ENCODE measurements at regions not wholly inside any gene's neighbourhood (a gene's known extent, or its start where the extent isn't known, plus 50 kb on each side); places are given as distances from the start of the nearest gene placed in this dataset.

DNA sequence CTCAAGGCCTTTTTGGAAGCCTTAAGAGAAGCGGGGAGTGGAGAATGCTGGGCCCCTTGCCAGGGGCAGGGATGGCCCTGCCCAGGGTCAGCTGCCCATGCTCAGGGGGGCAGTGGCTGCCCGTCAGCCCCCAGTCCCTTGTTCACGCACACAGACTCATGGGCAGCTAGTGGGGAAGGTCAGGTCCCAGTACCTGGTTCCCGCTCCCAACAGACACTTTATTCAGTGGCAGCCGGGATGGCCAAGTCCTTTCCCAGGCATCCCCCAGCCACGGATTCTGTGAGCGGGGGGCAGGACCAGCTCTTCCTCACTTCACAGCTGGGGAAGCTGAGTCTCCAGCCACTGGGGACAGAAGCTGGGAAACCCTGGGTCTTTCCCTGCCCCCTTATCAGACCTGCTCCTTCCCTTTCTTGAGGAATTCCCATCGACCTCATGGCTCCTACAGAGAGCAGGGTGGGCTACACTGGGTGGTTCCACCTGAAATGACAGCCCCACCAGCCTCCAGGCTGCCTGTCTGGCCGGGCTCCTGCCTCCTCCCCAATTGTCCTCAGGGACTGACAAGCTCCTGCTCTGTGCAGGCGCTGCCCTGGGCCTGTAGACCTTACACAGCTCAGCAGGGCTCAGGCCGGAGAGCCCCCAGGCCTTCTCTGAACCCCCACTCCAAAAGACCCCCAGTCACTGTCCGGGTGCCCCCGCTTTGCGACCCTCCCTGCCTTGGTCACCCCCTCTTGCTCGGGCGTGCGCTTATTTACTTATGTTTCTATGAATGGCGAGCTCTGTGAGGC, 61.0 kb upstream of the FGF3 start:
- H3K36me3 ChIP-seq, result no peaks in the 10 kb centered on the region
- no peak overlapping the region for H3K27ac ChIP-seq
- H3K4me1 ChIP-seq (ENCODE audit: control insufficient read depth in 1 of 2, insufficient read depth in 1 of 2, low read depth in 1 of 2, low read length in 1 of 2), result no peaks in the 10 kb centered on the region
- peaks cover 4% of the 10 kb centered on the region for H3K27me3 ChIP-seq
- no peak overlapping the region for H3K4me3 ChIP-seq (ENCODE audit: low read depth in 1 of 2, low read length in 1 of 2)
- TF ChIP-seq, protein P1, sequence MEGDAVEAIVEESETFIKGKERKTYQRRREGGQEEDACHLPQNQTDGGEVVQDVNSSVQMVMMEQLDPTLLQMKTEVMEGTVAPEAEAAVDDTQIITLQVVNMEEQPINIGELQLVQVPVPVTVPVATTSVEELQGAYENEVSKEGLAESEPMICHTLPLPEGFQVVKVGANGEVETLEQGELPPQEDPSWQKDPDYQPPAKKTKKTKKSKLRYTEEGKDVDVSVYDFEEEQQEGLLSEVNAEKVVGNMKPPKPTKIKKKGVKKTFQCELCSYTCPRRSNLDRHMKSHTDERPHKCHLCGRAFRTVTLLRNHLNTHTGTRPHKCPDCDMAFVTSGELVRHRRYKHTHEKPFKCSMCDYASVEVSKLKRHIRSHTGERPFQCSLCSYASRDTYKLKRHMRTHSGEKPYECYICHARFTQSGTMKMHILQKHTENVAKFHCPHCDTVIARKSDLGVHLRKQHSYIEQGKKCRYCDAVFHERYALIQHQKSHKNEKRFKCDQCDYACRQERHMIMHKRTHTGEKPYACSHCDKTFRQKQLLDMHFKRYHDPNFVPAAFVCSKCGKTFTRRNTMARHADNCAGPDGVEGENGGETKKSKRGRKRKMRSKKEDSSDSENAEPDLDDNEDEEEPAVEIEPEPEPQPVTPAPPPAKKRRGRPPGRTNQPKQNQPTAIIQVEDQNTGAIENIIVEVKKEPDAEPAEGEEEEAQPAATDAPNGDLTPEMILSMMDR (IDR thresholded peaks at IDR 0.05), result no peak
- no peaks in the 10 kb centered on the region for H3K9me3 ChIP-seq

DNA sequence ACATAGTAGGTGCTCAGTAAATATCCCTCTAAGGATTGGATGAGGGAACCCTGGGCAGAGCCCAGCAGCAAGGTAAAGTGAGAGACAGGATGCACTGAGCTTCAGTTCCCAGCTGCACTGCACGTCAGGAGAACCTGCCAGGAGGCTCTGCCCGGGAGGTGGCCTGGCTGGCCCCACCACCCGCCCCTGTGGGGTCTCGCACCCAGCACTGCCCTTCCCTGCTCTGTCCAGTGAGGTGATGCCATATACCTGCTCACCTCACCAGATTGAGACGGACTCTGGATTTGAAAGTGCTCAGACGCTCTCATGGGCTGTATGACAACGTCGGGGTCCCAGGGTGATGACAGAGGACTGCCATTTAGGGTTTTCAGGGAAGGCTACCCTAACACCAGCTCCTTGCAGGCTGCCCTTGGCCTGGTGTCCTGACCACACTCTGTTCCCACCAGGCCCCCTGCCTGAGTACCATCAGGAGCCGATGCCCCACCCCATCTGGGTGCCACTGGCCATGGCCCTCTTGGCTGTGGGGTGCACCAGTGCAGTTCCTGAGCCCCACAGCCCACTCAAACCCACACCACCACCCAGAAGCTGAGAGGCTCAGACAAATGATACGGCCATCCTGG, 61.7 kb upstream of the FGF3 start:
- Histone ChIP-seq H3K27ac (no peak overlapping the region), H3K4me1 (ENCODE audit: control insufficient read depth in 1 of 2, insufficient read depth in 1 of 2, low read depth in 1 of 2, low read length in 1 of 2) (no peaks in the 10 kb centered on the region), H3K36me3 (no peaks in the 10 kb centered on the region), H3K9me3 (no peaks in the 10 kb centered on the region), H3K27me3 (peaks cover 4% of the 10 kb centered on the region), H3K4me3 (ENCODE audit: low read depth in 1 of 2, low read length in 1 of 2) (no peak overlapping the region)
- TF ChIP-seq, protein P1 (IDR thresholded peaks at IDR 0.05), result no peak

DNA sequence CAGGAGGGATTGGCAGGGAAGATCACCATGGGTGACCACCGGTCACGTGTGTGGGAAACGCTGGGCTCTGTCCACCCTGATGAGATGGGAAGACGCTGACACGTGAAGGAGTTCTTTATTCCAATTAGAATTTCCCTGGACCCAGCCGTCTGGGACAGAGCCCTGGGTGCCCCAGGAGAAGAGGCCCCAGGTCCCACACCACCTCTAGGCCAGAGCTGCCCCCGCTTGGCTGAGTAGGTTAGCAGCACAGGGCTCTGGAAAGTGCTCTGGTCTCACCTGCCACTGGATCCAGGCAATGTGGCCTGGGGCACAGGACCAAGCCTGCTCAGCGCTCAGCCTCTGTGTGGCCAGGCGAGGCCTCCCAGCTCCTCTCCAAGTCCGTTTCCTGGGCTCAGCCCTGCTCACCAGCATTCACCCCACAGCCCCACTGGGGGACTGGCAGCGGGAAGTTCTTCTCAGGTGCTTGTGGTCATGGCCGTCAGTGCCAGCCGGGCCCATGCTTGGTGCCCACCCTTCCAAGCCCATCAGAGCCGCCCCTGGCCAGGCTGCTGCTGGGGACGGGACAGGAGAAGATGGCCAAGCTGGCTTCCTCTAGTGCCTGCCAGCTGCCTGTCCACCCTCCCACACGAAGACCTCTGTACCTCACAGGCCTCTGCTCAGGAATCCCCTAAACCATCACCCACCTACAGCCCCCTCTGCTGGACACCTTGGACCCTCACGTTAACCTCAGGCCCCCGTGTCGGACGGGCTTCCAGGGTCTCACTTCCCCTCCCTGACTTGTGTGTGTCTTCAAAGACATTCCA, 62.5 kb upstream of the FGF3 start:
- Histone ChIP-seq H3K9me3 (no peaks in the 10 kb centered on the region), H3K4me1 (ENCODE audit: control insufficient read depth in 1 of 2, insufficient read depth in 1 of 2, low read depth in 1 of 2, low read length in 1 of 2) (no peaks in the 10 kb centered on the region), H3K27me3 (no peaks in the 10 kb centered on the region), H3K36me3 (no peaks in the 10 kb centered on the region), H3K27ac (no peak overlapping the region), H3K4me3 (ENCODE audit: low read depth in 1 of 2, low read length in 1 of 2) (no peak overlapping the region)
- TF ChIP-seq, protein P1 (IDR thresholded peaks at IDR 0.05), result no peak

DNA sequence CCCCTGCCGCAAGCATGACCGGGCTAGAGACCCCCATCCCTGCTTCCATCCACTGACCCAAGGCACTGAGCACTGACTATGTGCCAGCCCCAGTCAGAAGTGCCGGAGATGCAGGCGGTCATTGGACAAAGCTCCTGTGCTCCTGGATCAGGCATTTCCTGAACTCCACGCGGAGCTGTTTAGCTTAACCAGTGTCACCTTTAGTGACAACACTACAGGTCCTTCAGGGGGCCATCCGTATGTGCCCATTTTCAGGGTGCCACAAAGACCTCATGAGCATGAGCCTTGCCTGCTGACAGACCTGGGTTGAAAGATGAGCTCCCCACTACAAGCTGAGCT, 63.0 kb upstream of the FGF3 start:
- no peaks in the 10 kb centered on the region for H3K9me3 ChIP-seq
- no peaks in the 10 kb centered on the region for H3K4me1 ChIP-seq (ENCODE audit: control insufficient read depth in 1 of 2, insufficient read depth in 1 of 2, low read depth in 1 of 2, low read length in 1 of 2)
- no peaks in the 10 kb centered on the region for H3K36me3 ChIP-seq
- H3K27ac ChIP-seq, result no peak overlapping the region
- TF ChIP-seq, protein P1 (IDR thresholded peaks at IDR 0.05), result no peak
- H3K27me3 ChIP-seq, result no peaks in the 10 kb centered on the region
- no peak overlapping the region for H3K4me3 ChIP-seq (ENCODE audit: low read depth in 1 of 2, low read length in 1 of 2)

DNA sequence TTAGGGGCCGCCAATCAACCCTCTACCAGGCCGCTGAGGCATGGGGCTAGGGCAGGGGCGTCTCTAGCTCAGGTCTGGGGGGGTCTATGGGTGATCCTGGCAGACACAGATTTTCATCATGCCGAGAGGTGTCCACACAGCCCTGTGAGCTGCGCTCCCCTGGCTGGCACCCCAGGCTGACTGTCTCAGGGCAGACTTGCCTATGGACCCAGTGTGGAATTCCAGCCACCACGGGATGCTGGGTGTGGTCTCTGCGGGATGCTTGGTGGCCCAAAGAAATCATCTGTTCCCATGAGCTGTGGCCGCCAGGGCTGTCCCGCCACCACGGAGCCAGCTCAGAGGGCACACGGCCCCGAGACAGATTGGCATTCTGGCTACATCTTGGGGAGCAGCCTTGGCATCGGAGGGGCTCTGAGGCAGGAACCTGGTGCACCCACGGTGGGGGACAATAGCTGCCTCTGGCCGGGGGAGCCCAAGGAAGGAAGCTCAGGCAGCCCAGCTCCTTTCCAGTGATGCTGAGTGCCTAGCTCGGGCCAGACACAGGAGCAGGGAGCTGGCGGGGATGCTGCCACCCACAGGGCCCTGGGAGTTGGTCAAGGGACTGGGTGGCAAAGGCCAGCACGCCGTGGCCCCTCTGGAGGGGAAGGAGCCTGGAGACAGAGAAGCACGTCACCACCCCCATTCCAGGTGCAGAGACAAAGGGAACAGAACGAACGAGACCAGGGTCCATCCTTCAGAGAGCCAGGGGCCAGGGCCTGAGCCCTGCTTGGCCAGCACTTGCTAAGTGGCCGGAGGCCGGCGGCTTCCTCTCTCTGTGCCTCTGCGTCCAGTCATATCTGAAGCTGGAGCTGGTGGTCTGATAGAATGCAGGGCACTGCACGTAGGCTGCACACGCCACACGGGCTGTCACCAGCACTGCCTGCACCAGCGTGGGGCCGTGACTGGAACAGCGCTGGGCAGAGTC, 64.4 kb upstream of the FGF3 start:
- no peak overlapping the region for H3K4me3 ChIP-seq (ENCODE audit: low read depth in 1 of 2, low read length in 1 of 2)
- H3K4me1 ChIP-seq (ENCODE audit: control insufficient read depth in 1 of 2, insufficient read depth in 1 of 2, low read depth in 1 of 2, low read length in 1 of 2), result no peaks in the 10 kb centered on the region
- peaks cover under 1% of the 10 kb centered on the region for H3K27me3 ChIP-seq
- H3K27ac ChIP-seq, result no peak overlapping the region
- H3K9me3 ChIP-seq, result no peaks in the 10 kb centered on the region
- TF ChIP-seq, protein P1 (IDR thresholded peaks at IDR 0.05), result no peak
- no peaks in the 10 kb centered on the region for H3K36me3 ChIP-seq
